ENCODE measurements at regions not wholly inside any gene's neighbourhood (a gene's known extent, or its start where the extent isn't known, plus 50 kb on each side); places are given as distances from the start of the nearest gene placed in this dataset.

GRCh38 chr11:128407962-128408361 is 179.4 kb downstream of the ETS1 start:
- no peak for DNase-seq

- no peak for DNase-seq
Observed at GRCh38 chr11:128405714-128406662, 181.4 kb downstream of the ETS1 start.

GRCh38 chr11:128405112-128405511 is 182.2 kb downstream of the ETS1 start:
- DNase-seq = no peak

GRCh38 chr11:128404437-128404836 is 182.9 kb downstream of the ETS1 start:
- DNase-seq = no peak

GRCh38 chr11:128400382-128401203 is 186.8 kb downstream of the ETS1 start:
- no peak for DNase-seq

- DNase-seq = no peak
Observed at GRCh38 chr11:128399251-128400121, 187.9 kb downstream of the ETS1 start.

GRCh38 chr11:128398517-128399250 is 188.7 kb downstream of the ETS1 start:
- no peak for DNase-seq

GRCh38 chr11:128397362-128397761 is 190.0 kb downstream of the ETS1 start:
- no peak for DNase-seq

GRCh38 chr11:128394431-128395089 is 192.8 kb downstream of the ETS1 start:
- DNase-seq = no peak

GRCh38 chr11:128392259-128392658 is 195.1 kb downstream of the ETS1 start:
- no peak for DNase-seq

- no peak for DNase-seq
Observed at GRCh38 chr11:128391811-128392210, 195.5 kb downstream of the ETS1 start.

- no peak for DNase-seq
Observed at GRCh38 chr11:128390246-128390645, 197.1 kb downstream of the ETS1 start.

GRCh38 chr11:128389461-128389976 is 197.8 kb downstream of the ETS1 start:
- DNase-seq = no peak

- no peak for DNase-seq
Observed at GRCh38 chr11:128388206-128388815, 199.0 kb downstream of the ETS1 start.

- DNase-seq = no peak
Observed at GRCh38 chr11:128379587-128380580, 207.5 kb downstream of the ETS1 start.

GRCh38 chr11:128375961-128376360 is 211.4 kb downstream of the ETS1 start:
- no peak for DNase-seq

GRCh38 chr11:128374026-128374425 is 213.3 kb downstream of the ETS1 start:
- DNase-seq = no peak

GRCh38 chr11:128372977-128373376 is 214.4 kb downstream of the ETS1 start:
- no peak for DNase-seq

GRCh38 chr11:128367573-128367972 is 219.8 kb downstream of the ETS1 start:
- DNase-seq = peak; percentile 20
